ENCODE measurements at regions not wholly inside any gene's neighbourhood (a gene's known extent, or its start where the extent isn't known, plus 50 kb on each side); places are given as distances from the start of the nearest gene placed in this dataset.

- WGBS = 62% methylated on average over 2 of the region's 2 CpGs
- DNase-seq (ENCODE audit: extremely low spot score) = no peak
- H3K4me1 ChIP-seq (ENCODE audit: insufficient read depth) = no peaks in the 10 kb centered on the region
- H3K36me3 ChIP-seq (ENCODE audit: insufficient read depth) = no peaks in the 10 kb centered on the region
- no peak overlapping the region for H3K27ac ChIP-seq (ENCODE audit: low read depth)
- H3K4me3 ChIP-seq (ENCODE audit: low read depth, low read length) = no peak overlapping the region
Observed at GRCh38 chr14:87838931-87839330, 154.1 kb downstream of the GALC start.

- no peaks in the 10 kb centered on the region for H3K36me3 ChIP-seq (ENCODE audit: insufficient read depth)
- no peak overlapping the region for H3K27ac ChIP-seq (ENCODE audit: low read depth)
- WGBS = 63% methylated on average over 1 of the region's 1 CpG
- H3K4me3 ChIP-seq (ENCODE audit: low read depth, low read length) = no peak overlapping the region
- no peaks in the 10 kb centered on the region for H3K4me1 ChIP-seq (ENCODE audit: insufficient read depth)
- DNase-seq (ENCODE audit: extremely low spot score) = no peak
Observed at GRCh38 chr14:87837296-87837695, 155.7 kb downstream of the GALC start.

- no peak overlapping the region for H3K27ac ChIP-seq (ENCODE audit: low read depth)
- 71% methylated on average over 1 of the region's 1 CpG for WGBS
- H3K4me3 ChIP-seq (ENCODE audit: low read depth, low read length) = no peak overlapping the region
- H3K4me1 ChIP-seq (ENCODE audit: insufficient read depth) = no peaks in the 10 kb centered on the region
- no peaks in the 10 kb centered on the region for H3K36me3 ChIP-seq (ENCODE audit: insufficient read depth)
- DNase-seq (ENCODE audit: extremely low spot score) = no peak
Observed at GRCh38 chr14:87834594-87834993, 158.4 kb downstream of the GALC start.

- Histone ChIP-seq H3K4me1 (ENCODE audit: insufficient read depth) (no peaks in the 10 kb centered on the region), H3K4me3 (ENCODE audit: low read depth, low read length) (no peak overlapping the region), H3K36me3 (ENCODE audit: insufficient read depth) (no peaks in the 10 kb centered on the region), H3K27ac (ENCODE audit: low read depth) (no peak overlapping the region)
- DNase-seq (ENCODE audit: extremely low spot score) = no peak
- WGBS = 97% methylated on average over 1 of the region's 1 CpG
Observed at GRCh38 chr14:87833026-87833425, 160.0 kb downstream of the GALC start.

GRCh38 chr14:87830443-87831096 is 162.4 kb downstream of the GALC start:
- Histone ChIP-seq H3K36me3 (ENCODE audit: insufficient read depth) (no peaks in the 10 kb centered on the region), H3K4me3 (ENCODE audit: low read depth, low read length) (no peak overlapping the region), H3K27ac (ENCODE audit: low read depth) (no peak overlapping the region), H3K4me1 (ENCODE audit: insufficient read depth) (no peaks in the 10 kb centered on the region)
- no peak for DNase-seq (ENCODE audit: extremely low spot score)
- 78% methylated on average over 2 of the region's 2 CpGs for WGBS

- H3K36me3 ChIP-seq (ENCODE audit: insufficient read depth) = no peaks in the 10 kb centered on the region
- no peaks in the 10 kb centered on the region for H3K4me1 ChIP-seq (ENCODE audit: insufficient read depth)
- no peak for DNase-seq (ENCODE audit: extremely low spot score)
- no peak overlapping the region for H3K4me3 ChIP-seq (ENCODE audit: low read depth, low read length)
- no peak overlapping the region for H3K27ac ChIP-seq (ENCODE audit: low read depth)
Observed at GRCh38 chr14:87829543-87829942, 163.4 kb downstream of the GALC start.

GRCh38 chr14:87824266-87824665 is 168.7 kb downstream of the GALC start:
- no peak overlapping the region for H3K4me3 ChIP-seq (ENCODE audit: low read depth, low read length)
- no peak overlapping the region for H3K27ac ChIP-seq (ENCODE audit: low read depth)
- H3K4me1 ChIP-seq (ENCODE audit: insufficient read depth) = no peaks in the 10 kb centered on the region
- no peaks in the 10 kb centered on the region for H3K36me3 ChIP-seq (ENCODE audit: insufficient read depth)
- DNase-seq (ENCODE audit: extremely low spot score) = no peak

GRCh38 chr14:87816416-87816815 is 176.6 kb downstream of the GALC start:
- Histone ChIP-seq H3K36me3 (ENCODE audit: insufficient read depth) (no peaks in the 10 kb centered on the region), H3K4me1 (ENCODE audit: insufficient read depth) (no peaks in the 10 kb centered on the region), H3K27ac (ENCODE audit: low read depth) (no peak overlapping the region), H3K4me3 (ENCODE audit: low read depth, low read length) (no peak overlapping the region)
- DNase-seq (ENCODE audit: extremely low spot score) = no peak
- WGBS = 64% methylated on average over 3 of the region's 3 CpGs

GRCh38 chr14:87815121-87815520 is 177.9 kb downstream of the GALC start:
- WGBS = 64% methylated on average over 9 of the region's 9 CpGs
- DNase-seq (ENCODE audit: extremely low spot score) = no peak
- H3K36me3 ChIP-seq (ENCODE audit: insufficient read depth) = no peaks in the 10 kb centered on the region
- no peaks in the 10 kb centered on the region for H3K4me1 ChIP-seq (ENCODE audit: insufficient read depth)
- H3K4me3 ChIP-seq (ENCODE audit: low read depth, low read length) = no peak overlapping the region
- no peak overlapping the region for H3K27ac ChIP-seq (ENCODE audit: low read depth)

GRCh38 chr14:87813686-87814085 is 179.3 kb downstream of the GALC start:
- 69% methylated on average over 4 of the region's 4 CpGs for WGBS
- H3K27ac ChIP-seq (ENCODE audit: low read depth) = no peak overlapping the region

GRCh38 chr14:87813211-87813610 is 179.8 kb downstream of the GALC start:
- Histone ChIP-seq H3K4me1 (ENCODE audit: insufficient read depth) (no peaks in the 10 kb centered on the region), H3K4me3 (ENCODE audit: low read depth, low read length) (no peak overlapping the region), H3K36me3 (ENCODE audit: insufficient read depth) (no peaks in the 10 kb centered on the region), H3K27ac (ENCODE audit: low read depth) (no peak overlapping the region)
- WGBS = 71% methylated on average over 1 of the region's 1 CpG
- DNase-seq (ENCODE audit: extremely low spot score) = no peak

More at GRCh38 chr14:87813686-87814085, 179.3 kb downstream of the GALC start:
- DNase-seq (ENCODE audit: extremely low spot score) = no peak
- no peak overlapping the region for H3K4me3 ChIP-seq (ENCODE audit: low read depth, low read length)
- H3K36me3 ChIP-seq (ENCODE audit: insufficient read depth) = no peaks in the 10 kb centered on the region
- H3K4me1 ChIP-seq (ENCODE audit: insufficient read depth) = no peaks in the 10 kb centered on the region

GRCh38 chr14:87811246-87811645 is 181.7 kb downstream of the GALC start:
- Histone ChIP-seq H3K27ac (ENCODE audit: low read depth) (no peak overlapping the region), H3K4me1 (ENCODE audit: insufficient read depth) (no peaks in the 10 kb centered on the region), H3K4me3 (ENCODE audit: low read depth, low read length) (no peak overlapping the region), H3K36me3 (ENCODE audit: insufficient read depth) (no peaks in the 10 kb centered on the region)
- DNase-seq (ENCODE audit: extremely low spot score) = no peak
- 85% methylated on average over 1 of the region's 1 CpG for WGBS

- DNase-seq (ENCODE audit: extremely low spot score) = no peak
- Histone ChIP-seq H3K4me3 (ENCODE audit: low read depth, low read length) (no peak overlapping the region), H3K36me3 (ENCODE audit: insufficient read depth) (no peaks in the 10 kb centered on the region), H3K4me1 (ENCODE audit: insufficient read depth) (no peaks in the 10 kb centered on the region), H3K27ac (ENCODE audit: low read depth) (no peak overlapping the region)
- WGBS = 78% methylated on average over 6 of the region's 6 CpGs
Observed at GRCh38 chr14:87810711-87811110, 182.3 kb downstream of the GALC start.

- no peak for DNase-seq (ENCODE audit: extremely low spot score)
- no peak overlapping the region for H3K27ac ChIP-seq (ENCODE audit: low read depth)
- no peaks in the 10 kb centered on the region for H3K4me1 ChIP-seq (ENCODE audit: insufficient read depth)
- 73% methylated on average over 5 of the region's 5 CpGs for WGBS
- H3K4me3 ChIP-seq (ENCODE audit: low read depth, low read length) = no peak overlapping the region
- no peaks in the 10 kb centered on the region for H3K36me3 ChIP-seq (ENCODE audit: insufficient read depth)
Observed at GRCh38 chr14:87809261-87809660, 183.7 kb downstream of the GALC start.

GRCh38 chr14:87805315-87805723 is 187.7 kb downstream of the GALC start:
- WGBS = 13% methylated on average over 4 of the region's 4 CpGs
- Histone ChIP-seq H3K4me1 (ENCODE audit: insufficient read depth) (no peaks in the 10 kb centered on the region), H3K4me3 (ENCODE audit: low read depth, low read length) (no peak overlapping the region)

More at GRCh38 chr14:87805315-87805723, 187.7 kb downstream of the GALC start:
- H3K36me3 ChIP-seq (ENCODE audit: insufficient read depth) = no peaks in the 10 kb centered on the region
- DNase-seq (ENCODE audit: extremely low spot score) = no peak
- no peak overlapping the region for H3K27ac ChIP-seq (ENCODE audit: low read depth)

Measured in urinary bladder (tissue), 3 donors.